RWPE2 (cell line): ENCODE measurements at regions not wholly inside any gene's neighbourhood (a gene's known extent, or its start where the extent isn't known, plus 50 kb on each side); places are given as distances from the start of the nearest gene placed in this dataset.
A peak's percentile ranks its signal among the peaks of the same experiment; 100 is the strongest.

Experiments
- ATAC-seq: fragments of 200-7000 bp; cut with Tn5 transposase; 3 replicates; pipeline ENCODE4 v1.9.1; 2021; ENCODE audit warnings: low read depth
- DNase-seq: peaks from one replicate; pipeline ENCODE4 v3.0.0-alpha.2; 2020; ENCODE audit warnings: low spot score
- H3K27ac ChIP-seq: fragments of 450-650 bp; 2 replicates; pipeline ENCODE4 v1.5.1; 2017; ENCODE audit warnings: mild to moderate bottlenecking; ENCODE audit not compliant: poor library complexity, severe bottlenecking
- H3K27me3 ChIP-seq: fragments of 250-450 bp; sonication (Bioruptor Pico); 2 replicates; pipeline ENCODE4 v1.5.1; 2021; ENCODE audit warnings: mild to moderate bottlenecking, moderate library complexity; ENCODE audit not compliant: insufficient read depth, poor library complexity, severe bottlenecking
- H3K36me3 ChIP-seq: fragments of 250-450 bp; sonication (Bioruptor Pico); 2 replicates; pipeline ENCODE4 v1.5.1; 2020; ENCODE audit warnings: low read depth, mild to moderate bottlenecking, moderate library complexity
- H3K4me1 ChIP-seq: fragments of 250-450 bp; sonication (Bioruptor Pico); 2 replicates; pipeline ENCODE4 v1.5.1; 2021; ENCODE audit warnings: mild to moderate bottlenecking, moderate library complexity; ENCODE audit not compliant: insufficient read depth, poor library complexity, severe bottlenecking
- H3K4me3 ChIP-seq: fragments of 250-450 bp; sonication (Bioruptor Pico); 2 replicates; pipeline ENCODE4 v1.5.1; 2021; ENCODE audit warnings: mild to moderate bottlenecking, moderate library complexity; ENCODE audit not compliant: severe bottlenecking
- H3K9me3 ChIP-seq: fragments of 250-450 bp; sonication (Bioruptor Pico); 2 replicates; pipeline ENCODE4 v1.5.1; 2021; ENCODE audit warnings: mild to moderate bottlenecking, moderate library complexity; ENCODE audit not compliant: severe bottlenecking
- TF ChIP-seq, protein P1 (sequence below): fragments of 450-650 bp; IDR thresholded peaks from one replicate; pipeline ENCODE4 v1.5.1; 2017; ENCODE audit warnings: mild to moderate bottlenecking, moderate library complexity; ENCODE audit not compliant: poor library complexity, severe bottlenecking

DNA sequence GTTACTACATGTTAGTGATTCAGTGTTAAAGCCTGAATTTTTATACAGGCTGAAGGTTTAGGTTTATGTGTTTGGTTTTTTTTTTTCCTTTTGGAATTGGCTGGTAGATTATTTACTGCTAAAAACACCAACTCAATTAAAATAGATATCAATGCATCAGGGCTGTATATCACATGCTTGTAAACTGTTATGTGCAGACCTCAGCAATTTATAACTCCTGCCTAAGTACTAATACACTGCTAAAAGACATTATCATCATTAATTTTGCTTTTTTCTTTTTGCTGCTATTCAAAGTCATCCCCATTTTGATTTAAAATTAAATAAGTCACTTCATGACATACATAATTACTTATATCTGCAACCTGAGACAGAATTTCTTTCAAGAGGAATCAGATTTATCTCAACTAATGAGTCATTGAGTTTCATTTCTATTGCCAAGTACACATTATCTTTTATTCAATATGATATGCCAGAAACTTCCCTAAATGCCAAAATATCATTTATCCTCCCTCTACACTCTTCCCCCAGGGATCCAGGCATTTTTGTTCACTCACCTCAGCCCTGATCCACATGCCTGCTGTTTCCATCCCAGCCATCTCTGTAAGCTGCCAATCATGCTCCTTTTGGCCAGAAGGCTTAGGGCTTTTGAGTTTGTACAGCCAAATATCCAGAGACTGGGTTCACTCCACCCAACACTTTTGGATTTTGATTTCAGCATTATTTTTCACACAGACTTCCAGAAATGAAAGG is 98.5 kb downstream of the POLR1F start:
- H3K9me3 ChIP-seq = no peaks in the 10 kb centered on the region
- no peak overlapping the region for H3K4me3 ChIP-seq
- ATAC-seq (no peak), DNase-seq (no peak)
- no peak overlapping the region for H3K27ac ChIP-seq
- no peaks in the 10 kb centered on the region for H3K27me3 ChIP-seq
- TF ChIP-seq, protein P1, sequence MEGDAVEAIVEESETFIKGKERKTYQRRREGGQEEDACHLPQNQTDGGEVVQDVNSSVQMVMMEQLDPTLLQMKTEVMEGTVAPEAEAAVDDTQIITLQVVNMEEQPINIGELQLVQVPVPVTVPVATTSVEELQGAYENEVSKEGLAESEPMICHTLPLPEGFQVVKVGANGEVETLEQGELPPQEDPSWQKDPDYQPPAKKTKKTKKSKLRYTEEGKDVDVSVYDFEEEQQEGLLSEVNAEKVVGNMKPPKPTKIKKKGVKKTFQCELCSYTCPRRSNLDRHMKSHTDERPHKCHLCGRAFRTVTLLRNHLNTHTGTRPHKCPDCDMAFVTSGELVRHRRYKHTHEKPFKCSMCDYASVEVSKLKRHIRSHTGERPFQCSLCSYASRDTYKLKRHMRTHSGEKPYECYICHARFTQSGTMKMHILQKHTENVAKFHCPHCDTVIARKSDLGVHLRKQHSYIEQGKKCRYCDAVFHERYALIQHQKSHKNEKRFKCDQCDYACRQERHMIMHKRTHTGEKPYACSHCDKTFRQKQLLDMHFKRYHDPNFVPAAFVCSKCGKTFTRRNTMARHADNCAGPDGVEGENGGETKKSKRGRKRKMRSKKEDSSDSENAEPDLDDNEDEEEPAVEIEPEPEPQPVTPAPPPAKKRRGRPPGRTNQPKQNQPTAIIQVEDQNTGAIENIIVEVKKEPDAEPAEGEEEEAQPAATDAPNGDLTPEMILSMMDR = no peak
- H3K36me3 ChIP-seq = no peaks in the 10 kb centered on the region
- H3K4me1 ChIP-seq = no peaks in the 10 kb centered on the region

DNA sequence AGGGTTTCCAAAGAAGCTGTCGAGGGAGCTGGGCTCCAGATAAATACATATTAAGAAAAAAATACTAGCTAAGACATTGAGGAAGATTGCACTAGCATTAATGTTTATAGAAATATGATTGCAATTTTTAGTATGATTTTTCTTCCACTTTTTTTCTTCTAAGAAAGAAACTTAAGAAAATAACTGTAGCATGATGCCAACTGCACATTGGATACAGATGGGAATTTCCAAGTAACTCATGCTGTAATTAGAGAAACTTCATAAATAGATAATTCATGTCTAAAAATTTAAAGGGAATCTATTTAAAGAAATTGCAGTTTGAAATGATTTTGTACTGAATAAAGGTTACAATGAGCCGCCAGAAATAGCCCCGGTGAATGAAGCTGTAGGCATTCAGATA is 119.4 kb downstream of the POLR1F start:
- no peaks in the 10 kb centered on the region for H3K4me1 ChIP-seq
- no peaks in the 10 kb centered on the region for H3K27me3 ChIP-seq
- ATAC-seq = no peak
- H3K4me3 ChIP-seq = no peak overlapping the region
- peaks cover 2% of the 10 kb centered on the region for H3K9me3 ChIP-seq
- TF ChIP-seq, protein P1 = no peak
- DNase-seq = no peak
- H3K27ac ChIP-seq = no peak overlapping the region
- H3K36me3 ChIP-seq = no peaks in the 10 kb centered on the region

DNA sequence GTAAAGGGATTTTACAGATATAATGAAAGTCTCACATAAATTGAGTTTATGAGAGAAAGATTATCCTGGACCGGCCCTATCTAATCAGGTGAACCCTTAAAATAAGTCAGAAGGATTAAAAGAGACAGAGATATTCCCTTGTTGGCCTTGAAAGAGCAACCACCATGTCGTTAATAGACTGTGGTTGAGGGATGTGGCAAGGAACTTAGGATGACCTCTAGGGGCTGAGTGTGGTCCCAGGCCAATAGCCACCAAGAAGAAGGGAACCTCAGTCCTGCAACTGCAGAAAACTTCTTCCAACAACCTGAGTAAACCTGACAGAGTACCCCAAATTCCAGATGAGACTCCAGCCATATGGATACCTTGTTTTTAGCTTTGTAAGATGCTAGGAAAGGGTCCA is 121.5 kb downstream of the POLR1F start:
- DNase-seq (no peak), ATAC-seq (peak; percentile 80)
- H3K4me3 ChIP-seq = no peak overlapping the region
- no peaks in the 10 kb centered on the region for H3K36me3 ChIP-seq
- H3K27ac ChIP-seq = no peak overlapping the region
- no peaks in the 10 kb centered on the region for H3K4me1 ChIP-seq
- no peaks in the 10 kb centered on the region for H3K27me3 ChIP-seq
- no peaks in the 10 kb centered on the region for H3K9me3 ChIP-seq
- TF ChIP-seq, protein P1 = peak; percentile 60

DNA sequence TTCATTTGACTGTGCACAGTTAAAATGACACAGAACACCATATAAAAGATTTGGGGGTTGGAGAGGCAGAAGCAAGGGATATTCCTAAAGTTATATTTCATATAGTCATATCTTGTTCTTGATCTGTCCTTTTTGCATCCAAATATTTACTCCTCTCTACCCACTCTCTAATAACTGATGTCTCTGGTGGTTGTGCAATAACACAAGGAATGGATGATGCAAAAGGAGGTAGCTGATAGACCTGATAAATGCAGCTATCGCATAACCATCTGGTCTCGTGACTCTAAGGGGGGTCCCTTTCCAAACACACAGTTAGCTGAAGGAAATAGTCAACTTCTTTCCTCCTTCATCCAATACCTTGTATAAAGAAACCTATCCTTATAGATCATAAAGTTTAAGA is 123.1 kb downstream of the POLR1F start:
- H3K4me1 ChIP-seq = no peaks in the 10 kb centered on the region
- H3K9me3 ChIP-seq = no peaks in the 10 kb centered on the region
- no peak for DNase-seq
- H3K4me3 ChIP-seq = no peak overlapping the region
- ATAC-seq = no peak
- no peaks in the 10 kb centered on the region for H3K36me3 ChIP-seq
- no peak overlapping the region for H3K27ac ChIP-seq
- H3K27me3 ChIP-seq = no peaks in the 10 kb centered on the region
- TF ChIP-seq, protein P1 = no peak

DNA sequence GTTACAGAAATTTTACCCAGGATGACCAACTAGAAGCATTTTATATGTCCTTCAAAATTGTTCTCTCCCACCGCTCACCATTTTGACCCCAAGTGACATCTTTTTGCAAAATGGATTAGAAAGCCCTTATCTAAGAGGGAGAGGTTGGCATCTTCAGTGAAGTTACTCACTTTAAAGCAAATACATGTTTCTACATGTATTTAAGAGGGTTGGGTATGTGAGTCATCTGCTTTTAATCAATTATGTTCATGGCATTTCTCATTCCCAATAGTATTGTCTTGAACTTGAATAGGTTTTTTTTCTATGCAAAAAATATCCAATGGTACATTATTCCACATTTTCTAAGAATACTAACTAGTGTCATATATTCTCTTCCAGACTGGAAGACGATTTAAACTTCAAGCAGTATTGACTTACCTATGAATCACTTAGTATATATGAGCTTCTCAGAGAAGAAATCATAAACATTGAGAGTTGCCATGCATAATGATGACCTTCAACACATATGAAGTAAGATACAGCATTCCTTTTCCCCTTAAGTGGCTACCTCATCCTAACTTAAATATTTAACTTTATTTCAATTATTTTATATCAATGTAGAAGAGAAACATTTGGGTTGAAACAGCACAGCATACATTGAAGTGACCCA is 132.8 kb downstream of the POLR1F start:
- TF ChIP-seq, protein P1 = no peak

More for the DNA sequence above, 132.8 kb downstream of the POLR1F start:
- no peak overlapping the region for H3K4me3 ChIP-seq
- H3K36me3 ChIP-seq = no peaks in the 10 kb centered on the region
- peak; percentile 79 for ATAC-seq
- no peaks in the 10 kb centered on the region for H3K9me3 ChIP-seq
- H3K27ac ChIP-seq = no peak overlapping the region
- H3K4me1 ChIP-seq = peaks cover 11% of the 10 kb centered on the region
- no peaks in the 10 kb centered on the region for H3K27me3 ChIP-seq
- DNase-seq = no peak
